Activated T-cell treated with anti-CD3 and anti-CD28 coated beads, Interleukin-2, amount 50 U/mL, for 1 hour (primary cell): ENCODE measurements at regions not wholly inside any gene's neighbourhood (a gene's known extent, or its start where the extent isn't known, plus 50 kb on each side); places are given as distances from the start of the nearest gene placed in this dataset.

Source experiments
- DNase-seq: peaks from one replicate; pipeline ENCODE4 v3.0.0-alpha.2; 2020

DNA sequence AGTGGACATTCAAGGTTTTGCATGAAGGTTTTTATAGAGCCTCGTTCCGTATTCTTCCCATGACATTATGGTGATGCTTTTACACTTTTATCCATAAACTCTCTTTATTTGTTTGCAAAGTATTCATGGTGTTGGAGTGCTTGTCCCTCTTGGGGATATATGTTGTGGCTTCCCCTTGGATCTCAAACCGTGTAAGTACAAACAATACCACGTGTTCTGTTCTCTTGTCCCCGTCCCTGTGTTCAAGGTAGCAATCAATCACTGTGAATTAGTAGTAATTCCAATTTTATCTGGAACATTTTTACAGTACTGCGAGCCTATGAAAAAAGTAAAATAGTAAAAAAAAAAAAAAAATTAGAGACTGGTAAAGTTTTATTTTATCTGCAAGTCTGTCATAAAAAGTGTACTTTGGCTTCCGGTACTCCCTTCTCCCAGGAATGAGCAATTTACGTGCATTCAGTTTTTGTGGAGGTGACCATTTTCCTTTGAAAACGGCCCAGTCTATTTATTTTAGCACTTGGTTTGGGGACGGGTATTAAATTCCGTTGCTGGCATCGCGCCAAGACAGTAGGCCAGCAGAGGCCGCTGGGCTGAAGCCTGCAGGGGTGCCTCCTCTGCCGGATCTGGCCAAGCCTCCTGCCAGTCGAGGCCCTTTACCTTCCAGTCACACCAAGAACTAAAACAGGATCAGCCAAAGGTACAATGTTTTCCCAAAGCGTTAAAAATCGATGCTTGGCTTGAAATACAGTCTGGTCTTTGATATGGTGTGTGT lies 175.7 kb downstream of the SOCS6 start:
- DNase-seq = peak; percentile 24

- no peak for DNase-seq
These were observed 174.2 kb downstream of the SOCS6 start for GRCh38 chr18:70463085-70463484.

DNA sequence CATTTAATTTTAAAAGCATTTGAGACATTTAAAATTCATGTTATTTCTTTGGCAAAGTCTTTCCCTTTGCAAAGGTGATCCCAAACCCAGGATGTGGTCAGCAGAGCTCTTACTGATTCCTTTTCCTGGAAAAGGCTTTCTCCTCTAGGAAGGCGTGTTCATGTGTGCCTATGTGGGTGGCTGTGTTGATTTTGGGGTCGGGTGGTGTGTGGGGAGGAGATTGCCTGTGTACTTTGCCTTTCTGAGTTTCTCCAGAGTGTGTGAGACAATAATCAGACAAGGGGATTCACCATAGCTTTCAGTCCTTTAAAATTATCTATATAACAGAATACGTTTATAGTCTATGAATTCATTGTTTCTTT lies 173.2 kb downstream of the SOCS6 start:
- no peak for DNase-seq

GRCh38 chr18:70461323-70462077 lies 172.7 kb downstream of the SOCS6 start:
- DNase-seq = no peak

DNA sequence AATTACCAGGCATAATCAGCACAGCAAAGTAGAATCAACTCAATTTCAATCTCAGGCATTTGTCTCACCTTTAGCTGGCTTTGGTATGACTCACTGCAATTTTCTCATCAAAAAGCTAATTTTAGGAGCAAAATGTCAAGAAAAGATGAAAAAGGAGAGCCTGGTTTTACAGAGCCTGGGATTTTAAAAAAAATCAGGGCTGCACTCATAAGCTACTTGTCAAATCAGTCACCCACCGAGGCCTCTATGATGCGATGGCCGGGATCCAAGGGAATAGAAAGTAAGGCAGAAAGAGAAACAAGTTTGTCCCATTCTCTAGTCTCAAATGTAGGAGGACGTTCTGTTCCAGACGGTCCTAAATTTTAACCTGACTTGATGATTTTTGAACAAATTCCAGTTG lies 170.9 kb downstream of the SOCS6 start:
- no peak for DNase-seq

DNA sequence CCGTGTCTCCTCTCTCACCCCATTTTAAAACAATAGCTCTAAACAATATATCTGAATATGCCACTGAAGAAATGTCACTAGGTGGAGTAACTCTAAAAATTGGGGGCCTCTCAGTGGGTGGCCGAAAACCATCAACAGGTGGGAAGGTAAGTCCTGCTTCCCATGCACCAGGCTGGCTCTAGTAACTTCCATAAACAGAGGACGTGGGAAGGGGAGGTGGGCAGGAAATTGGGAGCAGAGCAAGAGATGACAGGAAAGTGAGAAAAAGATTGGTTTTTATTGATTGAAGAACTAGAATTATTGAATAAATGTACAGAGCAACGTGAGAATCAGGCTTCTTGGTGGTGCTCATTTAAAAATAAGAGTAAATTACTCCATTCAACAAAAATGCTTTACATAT lies 170.4 kb downstream of the SOCS6 start:
- DNase-seq = no peak

- no peak for DNase-seq
These were observed 168.9 kb downstream of the SOCS6 start for GRCh38 chr18:70457788-70458187.

DNA sequence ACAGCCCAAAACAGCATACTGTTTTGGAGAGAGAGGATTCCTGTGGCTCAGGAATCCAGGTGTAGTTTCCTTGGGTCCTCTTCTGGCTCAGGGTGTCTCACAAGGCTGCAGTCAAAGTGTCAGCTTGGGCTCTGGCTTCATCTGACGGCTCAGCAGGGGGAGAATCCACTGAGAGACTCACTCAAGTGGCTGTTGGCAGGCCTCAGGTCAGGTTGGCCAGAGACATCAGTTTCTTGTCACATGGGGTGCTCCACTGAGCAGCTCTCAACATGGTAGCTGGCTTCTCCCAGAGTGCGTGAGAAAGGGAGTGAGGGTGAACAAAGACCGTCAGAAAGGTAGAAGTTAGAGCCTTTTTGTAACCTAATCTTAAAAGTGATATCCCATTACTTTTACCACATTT lies 168.4 kb downstream of the SOCS6 start:
- no peak for DNase-seq

DNA sequence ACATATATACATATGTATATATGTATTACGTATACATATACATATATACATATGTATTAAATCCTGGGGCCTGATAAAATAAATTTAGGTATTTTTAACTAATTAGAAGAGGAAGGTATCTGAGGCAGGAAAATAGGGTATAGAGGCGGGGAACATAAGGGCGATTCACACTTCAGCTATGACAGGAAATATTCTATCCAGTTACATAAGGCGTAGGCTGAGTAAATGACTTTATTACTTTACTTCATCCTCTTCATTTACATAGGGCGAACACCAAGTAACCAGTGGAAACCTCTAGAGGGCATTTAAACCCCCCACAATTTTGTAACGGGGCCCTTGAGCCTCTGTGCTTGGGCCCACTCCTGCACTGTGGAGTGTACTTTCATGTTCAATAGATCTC lies 167.5 kb downstream of the SOCS6 start:
- no peak for DNase-seq

GRCh38 chr18:70455731-70456130 lies 166.9 kb downstream of the SOCS6 start:
- DNase-seq = no peak

GRCh38 chr18:70454704-70455322 lies 166.0 kb downstream of the SOCS6 start:
- no peak for DNase-seq

DNA sequence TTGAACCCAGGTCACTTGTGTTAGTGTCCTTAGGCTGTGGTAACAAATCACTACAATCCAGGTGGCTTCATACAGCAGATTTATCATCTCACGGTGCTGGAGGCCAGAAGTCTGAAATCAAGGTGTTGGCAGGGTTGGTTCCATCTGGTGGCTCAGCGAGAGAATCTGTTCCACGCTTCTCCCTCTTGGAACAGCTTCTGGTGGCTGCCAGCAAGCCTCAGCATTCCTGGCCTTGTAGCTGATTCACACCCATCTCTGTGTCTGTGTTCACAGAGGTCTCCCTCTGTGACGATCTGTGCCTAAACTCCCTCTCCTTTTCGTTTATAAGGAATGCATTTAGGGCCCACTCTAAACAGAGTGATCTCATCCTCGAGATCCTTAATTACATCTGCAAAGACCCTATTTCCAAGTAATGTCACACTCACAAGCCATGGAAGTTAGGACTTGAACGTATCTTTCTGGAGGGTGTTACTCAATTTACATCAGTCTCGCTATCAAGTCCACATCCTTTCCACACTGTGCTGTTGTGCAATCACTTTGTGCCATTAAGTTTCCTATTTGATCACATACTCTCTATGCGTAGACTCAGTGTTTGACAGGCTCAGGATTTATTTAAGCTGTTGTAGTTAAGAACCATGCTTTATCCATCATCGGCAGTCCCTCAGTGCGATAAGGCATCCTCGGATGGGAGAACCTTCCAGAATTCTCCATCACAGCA lies 164.4 kb downstream of the SOCS6 start:
- no peak for DNase-seq

GRCh38 chr18:70452501-70452900 lies 163.7 kb downstream of the SOCS6 start:
- DNase-seq = no peak

GRCh38 chr18:70450426-70451253 lies 161.8 kb downstream of the SOCS6 start:
- DNase-seq = no peak

GRCh38 chr18:70448588-70448987 lies 159.7 kb downstream of the SOCS6 start:
- no peak for DNase-seq

DNA sequence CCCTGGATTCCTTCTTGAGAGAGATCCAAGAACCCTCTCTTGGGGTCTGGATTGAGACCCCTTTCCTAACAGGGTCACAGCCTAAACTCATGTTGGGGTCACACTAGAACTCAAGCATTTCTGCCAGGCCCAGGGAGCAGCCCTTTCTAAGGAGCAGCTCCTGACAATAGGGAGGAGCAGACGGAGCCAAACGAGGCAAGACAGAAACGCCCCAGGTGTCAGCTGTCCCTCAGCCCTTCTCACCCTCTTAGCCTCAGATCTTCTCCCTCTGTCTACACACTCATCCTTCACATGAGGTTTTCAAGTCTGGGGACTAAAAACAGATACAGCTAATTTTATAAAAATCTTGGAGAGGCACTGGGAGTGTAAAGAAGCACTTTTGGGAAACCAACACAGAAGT lies 157.2 kb downstream of the SOCS6 start:
- no peak for DNase-seq

DNA sequence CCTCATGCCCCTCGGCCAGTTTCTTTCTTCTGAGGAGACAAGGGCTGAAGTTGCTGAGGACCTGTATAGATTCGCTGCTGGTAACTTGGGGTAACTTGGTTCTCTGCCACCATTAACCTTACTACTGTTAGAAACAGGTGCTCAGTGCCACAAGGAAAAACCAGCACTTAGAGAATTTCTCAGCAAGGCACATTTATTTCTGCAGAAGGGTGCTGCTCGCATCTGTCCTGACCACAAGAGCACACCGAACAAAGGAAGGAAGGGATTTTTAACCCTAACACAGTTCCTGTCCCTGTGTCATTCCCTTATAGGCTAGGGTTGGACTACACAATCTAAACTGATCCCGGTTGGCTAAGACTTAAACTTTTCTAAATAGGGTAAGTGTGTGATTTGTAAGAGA lies 154.1 kb downstream of the SOCS6 start:
- DNase-seq = no peak

GRCh38 chr18:70432804-70433400 lies 144.1 kb downstream of the SOCS6 start:
- no peak for DNase-seq

- no peak for DNase-seq
These were observed 142.4 kb downstream of the SOCS6 start for GRCh38 chr18:70431203-70431624.

GRCh38 chr18:70430501-70431173 lies 141.8 kb downstream of the SOCS6 start:
- DNase-seq = no peak

GRCh38 chr18:70429847-70430500 lies 141.1 kb downstream of the SOCS6 start:
- no peak for DNase-seq
